Keratinocyte (primary cell): ENCODE measurements at regions not wholly inside any gene's neighbourhood (a gene's known extent, or its start where the extent isn't known, plus 50 kb on each side); places are given as distances from the start of the nearest gene placed in this dataset.

Experiments
- DNase-seq: peaks from one replicate; pipeline ENCODE4 v3.0.0-alpha.2; 2011; ENCODE audit warnings: low read depth, missing footprints, low spot score
- FAIRE-seq: peaks from 2 replicates; lab custom pipeline; 2011; peaks lifted over from hg19 to GRCh38; lab: Jason Lieb, UNC
- H2AFZ ChIP-seq: 2 replicates; pipeline ENCODE4 v1.6.0; 2012; ENCODE audit warnings: low read length, control low read depth, inconsistent platforms; ENCODE audit not compliant: control insufficient read depth
- H3K27ac ChIP-seq: 2 replicates; pipeline ENCODE4 v1.5.1; 2011; ENCODE audit warnings: low read length; ENCODE audit not compliant: control insufficient read depth, insufficient read depth
- H3K27me3 ChIP-seq: 3 replicates; pipeline ENCODE4 v1.6.0; 2011; ENCODE audit warnings: low read length; ENCODE audit not compliant: control insufficient read depth, insufficient read depth; ENCODE audit errors: extremely low read depth
- H3K36me3 ChIP-seq, 2 experiments: 2 replicates in 1 of 2; 3 replicates in 1 of 2; pipeline ENCODE4 v1.5.1; 2011; ENCODE audit warnings: low read length in 2 of 2, mild to moderate bottlenecking in 1 of 2; ENCODE audit not compliant: control insufficient read depth in 2 of 2, insufficient read depth in 2 of 2; ENCODE audit errors: extremely low read depth in 1 of 2
- H3K4me1 ChIP-seq: 3 replicates; pipeline ENCODE4 v1.5.1; 2011; ENCODE audit warnings: low read length; ENCODE audit not compliant: control insufficient read depth, insufficient read depth; ENCODE audit errors: extremely low read depth
- H3K4me2 ChIP-seq: 3 replicates; pipeline ENCODE4 v1.6.0; 2011; ENCODE audit warnings: low read depth, low read length; ENCODE audit not compliant: control insufficient read depth, insufficient read depth; ENCODE audit errors: extremely low read depth
- H3K4me3 ChIP-seq, 3 experiments: fragments of 200-600 bp in 1 of 3; sonication (generic) in 1 of 3; 2 replicates in 2 of 3; 3 replicates in 1 of 3; pipeline ENCODE4 v1.5.1; 2011 to 2016; ENCODE audit warnings: low read length in 3 of 3, mild to moderate bottlenecking in 3 of 3, control low read depth in 2 of 3, inconsistent platforms in 1 of 3, low read depth in 1 of 3, mixed read lengths in 1 of 3, mixed run types in 1 of 3, moderate library complexity in 1 of 3; ENCODE audit not compliant: control insufficient read depth in 2 of 3, insufficient read depth in 2 of 3; ENCODE audit errors: extremely low read depth in 1 of 3
- H3K79me2 ChIP-seq: 2 replicates; pipeline ENCODE4 v1.6.0; 2012; ENCODE audit warnings: low read length; ENCODE audit not compliant: control insufficient read depth, insufficient read depth
- H3K9ac ChIP-seq: 3 replicates; pipeline ENCODE4 v1.6.0; 2011; ENCODE audit warnings: low read length; ENCODE audit not compliant: control insufficient read depth, insufficient read depth; ENCODE audit errors: extremely low read depth
- H3K9me1 ChIP-seq: 3 replicates; pipeline ENCODE4 v1.6.0; 2011; ENCODE audit warnings: low read length; ENCODE audit not compliant: control insufficient read depth, insufficient read depth; ENCODE audit errors: extremely low read depth
- H3K9me3 ChIP-seq: 2 replicates; pipeline ENCODE4 v1.5.1; 2012; ENCODE audit warnings: low read depth, low read length; ENCODE audit not compliant: control insufficient read depth
- H4K20me1 ChIP-seq: 3 replicates; pipeline ENCODE4 v1.6.0; 2011; ENCODE audit warnings: low read length; ENCODE audit not compliant: control insufficient read depth, insufficient read depth; ENCODE audit errors: extremely low read depth
- CTCF ChIP-seq, 3 experiments: IDR thresholded peaks in 1 of 3; conservative IDR thresholded peaks in 1 of 3; optimal IDR thresholded peaks in 1 of 3; 2 replicates in 2 of 3; 3 replicates in 1 of 3; pipeline versions ENCODE3 to v1.5.1; 2011; ENCODE audit warnings: low read length in 3 of 3, mild to moderate bottlenecking in 3 of 3, moderate library complexity in 2 of 3, control low read depth in 1 of 3, inconsistent platforms in 1 of 3; ENCODE audit not compliant: insufficient read depth in 2 of 3; ENCODE audit errors: extremely low read depth in 1 of 3
- EZH2 ChIP-seq: IDR thresholded peaks from one replicate; pipeline ENCODE4 v1.6.1; 2012; ENCODE audit warnings: inconsistent platforms, mild to moderate bottlenecking, low read length, moderate library complexity
- dilution Hi-C: fragments of 300-500 bp; cut with MboI; formaldehyde crosslinking; loops from one replicate; pipeline ENCODE4 v1.7.0; 2020; ENCODE audit warnings: low sequenced_read_pairs; ENCODE audit not compliant: extremely low pct_ligation_motif_present

- Histone ChIP-seq H3K36me3 (no peaks in the 10 kb centered on the region), H3K27me3 (no peaks in the 10 kb centered on the region), H4K20me1 (no peaks in the 10 kb centered on the region), H3K27ac (no peak overlapping the region), H2AFZ (no peak overlapping the region), H3K9me3 (no peaks in the 10 kb centered on the region), H3K9ac (no peak overlapping the region), H3K79me2 (no peaks in the 10 kb centered on the region), H3K9me1 (no peaks in the 10 kb centered on the region), H3K4me1 (no peaks in the 10 kb centered on the region), H3K4me3 (no peak overlapping the region), H3K4me2 (no peak overlapping the region)
- FAIRE-seq, result no peak
- dilution Hi-C loops, result no loop called here
- TF ChIP-seq CTCF (optimal IDR thresholded peaks at IDR 0.05 in 1 of 3, IDR thresholded peaks at IDR 0.05 in 1 of 3, conservative IDR thresholded peaks at IDR 0.05 in 1 of 3; ENCODE audit: extremely low read depth in 1 of 3, insufficient read depth in 2 of 3, low read length in 3 of 3) (no peak), EZH2 (no peak)
- DNase-seq, result no peak
Observed at GRCh38 chr1:69409731-69410456, 157.8 kb upstream of the LRRC7 start.

GRCh38 chr1:69410457-69410850 lies 157.3 kb upstream of the LRRC7 start:
- Histone ChIP-seq H3K79me2 (no peaks in the 10 kb centered on the region), H3K36me3 (no peaks in the 10 kb centered on the region), H3K9ac (no peak overlapping the region), H3K4me2 (no peak overlapping the region), H3K27ac (no peak overlapping the region), H3K9me3 (no peaks in the 10 kb centered on the region), H3K4me3 (no peak overlapping the region), H3K4me1 (no peaks in the 10 kb centered on the region), H3K9me1 (no peaks in the 10 kb centered on the region), H4K20me1 (no peaks in the 10 kb centered on the region), H2AFZ (no peak overlapping the region), H3K27me3 (no peaks in the 10 kb centered on the region)
- dilution Hi-C loops, result no loop called here
- TF ChIP-seq CTCF (optimal IDR thresholded peaks at IDR 0.05 in 1 of 3, IDR thresholded peaks at IDR 0.05 in 1 of 3, conservative IDR thresholded peaks at IDR 0.05 in 1 of 3; ENCODE audit: extremely low read depth in 1 of 3, insufficient read depth in 2 of 3, low read length in 3 of 3), result no peak
- FAIRE-seq (no peak), DNase-seq (no peak)
